ENCODE measurements at regions not wholly inside any gene's neighbourhood (a gene's known extent, or its start where the extent isn't known, plus 50 kb on each side); places are given as distances from the start of the nearest gene placed in this dataset.
"Not testable (repeated sequence)": the region's sequence is repeated elsewhere in the genome, so short reads cannot be mapped to it uniquely, and the experiment has no call there.

GRCh38 chr21:29434982-29435381 is 136.3 kb downstream of the BACH1 start:
- not testable (repeated sequence) for TF ChIP-seq ZKSCAN8 (CRISPR knock-in tag; IDR thresholded peaks at IDR 0.05; ENCODE audit: borderline replicate concordance); CTCF (CRISPR knock-in tag; IDR thresholded peaks at IDR 0.05)

Data from HepG2 (cell line).